KMS-11 (cell line): ENCODE measurements at regions not wholly inside any gene's neighbourhood (a gene's known extent, or its start where the extent isn't known, plus 50 kb on each side); places are given as distances from the start of the nearest gene placed in this dataset.

Experiments
- H2AFZ ChIP-seq: fragments of 200-600 bp; sonication (generic); 2 replicates; pipeline ENCODE4 v1.6.1; 2016; ENCODE audit warnings: antibody characterized with exemption, mixed run types, low read depth
- H3K27ac ChIP-seq: fragments of 200-600 bp; sonication (generic); 2 replicates; pipeline ENCODE4 v1.6.1; 2016; ENCODE audit warnings: mild to moderate bottlenecking, mixed run types
- H3K27me3 ChIP-seq: fragments of 200-600 bp; sonication (generic); 2 replicates; pipeline ENCODE4 v1.6.1; 2017; ENCODE audit warnings: mild to moderate bottlenecking, low read depth, mixed run types, moderate library complexity; ENCODE audit not compliant: insufficient read depth
- H3K36me3 ChIP-seq: fragments of 200-600 bp; sonication (generic); 2 replicates; pipeline ENCODE4 v1.6.1; 2017; ENCODE audit warnings: mild to moderate bottlenecking, mixed run types; ENCODE audit not compliant: insufficient read depth
- H3K4me1 ChIP-seq: fragments of 200-600 bp; sonication (generic); 2 replicates; pipeline ENCODE4 v1.6.1; 2016; ENCODE audit warnings: mild to moderate bottlenecking, low read depth, mixed run types; ENCODE audit not compliant: poor library complexity, severe bottlenecking
- H3K4me2 ChIP-seq: fragments of 200-600 bp; sonication (generic); 2 replicates; pipeline ENCODE4 v1.7.0; 2016; ENCODE audit warnings: mild to moderate bottlenecking, mixed run types
- H3K4me3 ChIP-seq: fragments of 200-600 bp; sonication (generic); IDR thresholded peaks from 2 replicates; pipeline ENCODE4 v1.6.1; 2017; ENCODE audit warnings: low read depth, low read length, mixed read lengths; ENCODE audit not compliant: insufficient read depth
- H3K79me2 ChIP-seq: fragments of 200-600 bp; sonication (generic); 2 replicates; pipeline ENCODE4 v1.6.1; 2016; ENCODE audit warnings: low read depth, mixed run types; ENCODE audit not compliant: insufficient read depth
- H3K9ac ChIP-seq: fragments of 200-600 bp; sonication (generic); 2 replicates; pipeline ENCODE4 v1.6.1; 2016; ENCODE audit warnings: mild to moderate bottlenecking, mixed run types
- H4K20me1 ChIP-seq: fragments of 200-600 bp; sonication (generic); 2 replicates; pipeline ENCODE4 v1.6.1; 2016; ENCODE audit warnings: mild to moderate bottlenecking, mixed run types; ENCODE audit not compliant: insufficient read depth
- TF ChIP-seq, protein P1 (sequence below): fragments of 200-600 bp; sonication (generic); conservative IDR thresholded peaks from 2 replicates; pipeline ENCODE4 v1.6.1; 2017; ENCODE audit warnings: low read depth, mild to moderate bottlenecking, antibody characterized with exemption, low read length, moderate library complexity, mixed read lengths

DNA sequence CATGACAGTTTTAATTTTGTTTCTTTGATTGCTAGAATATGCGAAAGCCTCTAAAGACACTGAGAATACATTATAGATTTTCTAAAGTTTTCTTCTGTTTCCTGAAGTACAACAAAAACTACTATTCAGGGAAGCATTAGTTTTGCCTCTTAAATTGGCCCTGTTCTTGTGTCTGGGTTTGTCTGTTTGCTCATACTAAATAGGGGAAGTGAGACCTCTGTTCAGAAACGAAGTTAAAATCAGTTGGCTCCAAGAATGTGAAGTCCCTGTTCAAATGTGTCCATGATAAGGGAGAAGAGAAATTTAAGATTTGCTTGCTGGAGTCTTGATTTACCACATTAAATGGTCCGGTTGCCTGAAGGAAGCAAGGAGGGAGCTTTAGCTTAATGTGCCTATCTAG is 327.3 kb upstream of the GBE1 start:
- H2AFZ ChIP-seq, result no peak overlapping the region
- H3K36me3 ChIP-seq, result no peaks in the 10 kb centered on the region
- H3K9ac ChIP-seq, result no peak overlapping the region
- no peak overlapping the region for H3K4me3 ChIP-seq
- no peaks in the 10 kb centered on the region for H3K79me2 ChIP-seq
- H4K20me1 ChIP-seq, result no peaks in the 10 kb centered on the region
- H3K27me3 ChIP-seq, result no peaks in the 10 kb centered on the region
- no peaks in the 10 kb centered on the region for H3K4me1 ChIP-seq
- TF ChIP-seq, protein P1, sequence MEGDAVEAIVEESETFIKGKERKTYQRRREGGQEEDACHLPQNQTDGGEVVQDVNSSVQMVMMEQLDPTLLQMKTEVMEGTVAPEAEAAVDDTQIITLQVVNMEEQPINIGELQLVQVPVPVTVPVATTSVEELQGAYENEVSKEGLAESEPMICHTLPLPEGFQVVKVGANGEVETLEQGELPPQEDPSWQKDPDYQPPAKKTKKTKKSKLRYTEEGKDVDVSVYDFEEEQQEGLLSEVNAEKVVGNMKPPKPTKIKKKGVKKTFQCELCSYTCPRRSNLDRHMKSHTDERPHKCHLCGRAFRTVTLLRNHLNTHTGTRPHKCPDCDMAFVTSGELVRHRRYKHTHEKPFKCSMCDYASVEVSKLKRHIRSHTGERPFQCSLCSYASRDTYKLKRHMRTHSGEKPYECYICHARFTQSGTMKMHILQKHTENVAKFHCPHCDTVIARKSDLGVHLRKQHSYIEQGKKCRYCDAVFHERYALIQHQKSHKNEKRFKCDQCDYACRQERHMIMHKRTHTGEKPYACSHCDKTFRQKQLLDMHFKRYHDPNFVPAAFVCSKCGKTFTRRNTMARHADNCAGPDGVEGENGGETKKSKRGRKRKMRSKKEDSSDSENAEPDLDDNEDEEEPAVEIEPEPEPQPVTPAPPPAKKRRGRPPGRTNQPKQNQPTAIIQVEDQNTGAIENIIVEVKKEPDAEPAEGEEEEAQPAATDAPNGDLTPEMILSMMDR, result no peak
- H3K4me2 ChIP-seq, result no peak overlapping the region
- no peak overlapping the region for H3K27ac ChIP-seq

DNA sequence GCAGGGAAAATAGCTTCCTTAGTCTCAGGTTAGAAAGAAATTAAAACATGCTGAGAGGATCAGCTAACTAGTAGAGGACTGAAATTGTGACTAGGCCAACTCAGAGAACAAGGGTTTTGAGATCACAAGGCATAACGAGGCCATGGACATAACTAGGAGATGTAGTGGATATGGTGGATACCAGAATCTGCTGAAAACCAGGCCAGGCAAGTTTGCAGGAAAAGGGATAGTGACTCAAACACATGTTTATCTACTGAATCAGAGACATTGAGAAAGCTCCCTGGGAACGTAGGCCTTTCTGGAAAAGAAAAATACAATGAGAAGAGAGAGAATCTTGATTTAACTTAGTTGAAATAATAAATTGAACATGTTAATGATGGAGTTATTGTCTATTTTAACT is 326.5 kb upstream of the GBE1 start:
- no peak overlapping the region for H3K9ac ChIP-seq
- H3K27me3 ChIP-seq, result no peaks in the 10 kb centered on the region
- H3K36me3 ChIP-seq, result no peaks in the 10 kb centered on the region
- H2AFZ ChIP-seq, result no peak overlapping the region
- TF ChIP-seq, protein P1, result no peak
- no peak overlapping the region for H3K4me2 ChIP-seq
- H4K20me1 ChIP-seq, result no peaks in the 10 kb centered on the region
- no peak overlapping the region for H3K4me3 ChIP-seq
- H3K79me2 ChIP-seq, result no peaks in the 10 kb centered on the region
- H3K4me1 ChIP-seq, result no peaks in the 10 kb centered on the region
- H3K27ac ChIP-seq, result no peak overlapping the region

DNA sequence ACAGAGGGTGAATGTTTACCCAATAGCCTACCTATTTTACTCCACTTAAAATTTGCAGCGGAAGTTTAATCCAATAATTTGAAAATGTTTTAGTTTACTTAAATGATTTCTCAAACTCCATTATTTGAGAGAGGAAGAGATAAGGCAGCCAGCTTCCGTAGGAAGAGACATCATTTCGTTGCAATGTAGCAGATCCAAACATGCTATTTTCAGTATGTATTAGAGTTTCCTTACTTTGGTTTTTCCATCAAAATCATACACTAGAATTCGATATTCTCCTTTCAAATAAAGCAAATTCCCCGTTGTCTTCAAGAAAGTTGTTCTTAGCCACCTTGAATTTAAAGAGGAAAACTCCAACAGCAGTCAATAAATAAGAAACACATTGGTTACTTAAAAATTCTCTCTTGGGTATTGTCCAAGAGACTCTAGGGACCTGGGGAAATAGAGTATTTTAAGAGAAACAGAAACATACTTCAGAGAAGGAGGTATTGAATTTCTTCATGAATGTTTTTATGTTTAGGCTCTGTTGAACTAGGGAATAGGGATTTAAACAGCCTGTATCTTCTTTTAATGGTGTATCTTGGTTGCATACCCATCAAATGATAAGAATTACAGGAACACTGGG is 324.5 kb upstream of the GBE1 start:
- no peaks in the 10 kb centered on the region for H4K20me1 ChIP-seq
- no peak overlapping the region for H3K9ac ChIP-seq
- H3K4me3 ChIP-seq, result no peak overlapping the region
- no peaks in the 10 kb centered on the region for H3K27me3 ChIP-seq
- no peak overlapping the region for H3K27ac ChIP-seq
- no peak overlapping the region for H2AFZ ChIP-seq
- H3K4me2 ChIP-seq, result no peak overlapping the region
- H3K79me2 ChIP-seq, result no peaks in the 10 kb centered on the region
- H3K4me1 ChIP-seq, result no peaks in the 10 kb centered on the region
- TF ChIP-seq, protein P1, result no peak
- no peaks in the 10 kb centered on the region for H3K36me3 ChIP-seq

DNA sequence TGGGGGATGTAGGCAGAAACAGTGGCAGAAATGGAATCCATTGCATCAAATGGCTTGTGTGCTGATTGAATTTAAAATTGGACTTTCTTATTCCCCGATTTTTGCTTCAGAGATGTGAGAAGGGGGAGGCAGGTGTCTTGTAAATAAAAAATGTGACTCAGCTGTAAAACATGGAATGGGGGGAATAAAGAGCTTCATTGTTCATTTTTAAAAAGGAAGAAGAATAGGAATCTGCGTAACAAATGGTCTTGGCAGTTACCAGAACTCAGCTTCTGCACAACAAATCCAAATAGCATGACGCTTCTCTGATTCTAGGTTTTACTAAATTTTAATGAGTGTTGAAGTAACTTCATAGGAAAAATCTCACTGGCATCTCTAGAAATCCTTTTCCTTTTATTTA is 323.9 kb upstream of the GBE1 start:
- H3K36me3 ChIP-seq, result no peaks in the 10 kb centered on the region
- H3K79me2 ChIP-seq, result no peaks in the 10 kb centered on the region
- TF ChIP-seq, protein P1, result no peak
- no peak overlapping the region for H3K4me3 ChIP-seq
- no peak overlapping the region for H3K27ac ChIP-seq
- H2AFZ ChIP-seq, result no peak overlapping the region
- no peaks in the 10 kb centered on the region for H4K20me1 ChIP-seq
- no peak overlapping the region for H3K4me2 ChIP-seq
- no peaks in the 10 kb centered on the region for H3K27me3 ChIP-seq
- H3K9ac ChIP-seq, result no peak overlapping the region
- no peaks in the 10 kb centered on the region for H3K4me1 ChIP-seq
